ENCODE measurements at regions not wholly inside any gene's neighbourhood (a gene's known extent, or its start where the extent isn't known, plus 50 kb on each side); places are given as distances from the start of the nearest gene placed in this dataset.

DNA sequence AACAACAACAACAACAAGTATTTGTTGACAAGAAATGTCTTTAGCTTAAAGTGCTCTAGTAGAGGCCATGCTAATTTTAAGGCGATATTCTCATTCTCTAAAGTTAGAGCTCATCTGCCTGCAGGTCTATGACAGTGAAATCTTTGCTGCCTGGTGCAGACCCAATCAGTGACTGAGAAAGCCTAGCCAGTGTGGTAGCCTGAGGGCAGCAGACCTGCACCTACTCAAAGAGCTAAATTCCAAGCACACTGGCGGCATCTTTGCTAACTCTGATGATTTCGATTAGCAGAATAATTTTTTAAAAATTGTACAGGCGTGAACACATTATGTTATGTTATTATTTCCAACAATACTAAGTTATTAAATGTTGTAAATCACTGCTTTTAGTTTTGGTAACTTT is 228.8 kb upstream of the RGMA start:
- no peak for DNase-seq (ENCODE audit: low read depth)

DNA sequence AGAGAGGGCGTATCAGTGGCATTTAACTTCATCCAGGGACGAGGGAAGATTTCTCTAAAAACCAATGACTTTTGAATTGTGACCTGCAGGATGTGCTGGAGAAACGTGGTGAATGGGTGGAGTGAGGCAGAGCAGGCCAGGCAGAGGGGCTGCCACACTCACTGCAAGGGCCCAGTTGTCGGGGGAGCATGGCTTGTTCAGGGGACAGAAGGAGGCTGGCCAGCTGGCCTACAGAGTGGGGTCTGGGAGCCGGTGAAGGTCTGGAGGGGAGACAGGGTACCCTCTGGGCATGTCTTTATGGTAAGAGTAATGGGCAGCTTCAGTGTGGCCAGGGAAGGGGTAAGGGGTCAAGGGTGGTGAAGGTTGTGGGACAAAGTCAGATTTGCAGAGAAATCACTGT is 225.2 kb upstream of the RGMA start:
- DNase-seq (ENCODE audit: low read depth): no peak

DNA sequence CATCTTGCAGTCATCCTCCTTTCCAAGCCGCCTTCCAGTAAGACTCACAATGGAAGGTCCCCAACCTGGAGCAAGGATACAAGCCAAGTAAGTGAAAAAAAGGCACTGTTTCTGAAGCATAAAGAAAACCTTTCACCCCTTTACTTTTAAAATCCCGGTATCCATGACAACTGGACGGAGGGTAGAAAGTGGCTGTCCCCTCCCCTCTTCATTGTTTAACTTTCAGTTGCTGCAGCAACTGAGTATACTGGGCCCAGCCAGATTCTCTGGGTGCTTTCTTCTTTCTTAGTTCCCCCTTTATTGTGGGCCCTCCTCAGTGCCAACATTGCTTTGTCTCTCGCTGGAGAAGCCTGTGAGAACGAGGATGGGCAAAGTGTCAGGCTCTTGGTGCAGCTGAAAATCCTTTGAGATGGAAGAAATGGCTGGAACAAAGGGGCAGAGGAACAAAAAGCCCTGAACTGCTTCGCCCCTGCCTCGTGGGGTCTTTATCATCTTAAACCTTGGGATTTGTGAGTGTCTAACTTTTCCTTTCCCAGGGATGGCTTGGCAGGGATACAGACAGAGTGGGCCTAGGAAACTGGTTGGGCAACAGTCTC is 224.0 kb upstream of the RGMA start:
- DNase-seq (ENCODE audit: low read depth): no peak

DNA sequence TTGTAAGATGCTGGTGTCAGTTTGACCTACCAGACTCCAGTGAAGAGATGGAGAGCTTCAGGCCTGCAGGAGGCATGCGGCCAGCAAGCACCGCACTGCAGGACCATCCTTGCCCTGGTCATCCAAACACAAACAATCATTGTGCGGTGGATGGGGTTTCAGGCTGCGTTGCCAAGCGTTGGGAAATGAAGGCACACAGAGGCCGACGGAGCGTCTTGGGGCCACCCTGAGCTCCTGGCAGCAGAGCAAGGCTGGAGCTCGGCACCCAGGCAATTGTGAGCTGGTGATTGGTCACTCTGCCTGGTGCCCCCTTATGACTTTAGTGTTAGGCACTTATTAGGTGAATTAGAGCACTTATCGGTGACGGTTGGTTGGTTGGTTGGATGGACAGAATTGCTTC is 222.6 kb upstream of the RGMA start:
- no peak for DNase-seq (ENCODE audit: low read depth)

DNA sequence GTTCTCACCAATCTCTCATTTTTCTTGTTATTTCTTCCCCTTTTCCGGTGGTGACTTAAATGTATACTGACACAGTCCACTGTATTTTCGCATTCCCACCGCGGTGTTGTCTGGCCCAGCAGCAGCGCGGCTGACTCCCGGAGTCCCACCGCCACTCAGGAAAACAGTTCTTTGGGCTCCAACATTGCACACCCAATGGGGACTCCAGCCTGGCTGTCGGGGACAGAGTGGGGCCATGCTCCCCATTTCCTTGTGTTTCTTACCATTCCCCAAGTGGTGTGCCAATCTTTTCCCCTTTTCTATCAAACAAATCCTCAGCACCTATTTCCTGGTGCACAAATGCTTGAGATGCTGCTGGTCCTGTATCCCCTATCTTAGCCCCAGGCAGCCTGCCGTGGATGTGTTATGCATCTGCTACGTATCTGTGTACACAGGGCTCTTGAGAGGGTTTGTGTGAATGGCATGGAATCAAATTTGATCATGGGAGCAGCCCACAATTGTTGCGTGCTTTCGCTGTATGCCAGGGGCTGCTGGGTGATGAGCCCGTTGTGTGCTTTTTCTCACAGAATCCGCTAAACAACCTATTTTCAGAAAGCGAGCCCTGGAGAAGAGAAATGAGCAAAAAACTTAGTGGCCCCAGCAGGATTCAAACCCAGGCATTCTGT is 219.1 kb upstream of the RGMA start:
- no peak for DNase-seq (ENCODE audit: low read depth)

DNA sequence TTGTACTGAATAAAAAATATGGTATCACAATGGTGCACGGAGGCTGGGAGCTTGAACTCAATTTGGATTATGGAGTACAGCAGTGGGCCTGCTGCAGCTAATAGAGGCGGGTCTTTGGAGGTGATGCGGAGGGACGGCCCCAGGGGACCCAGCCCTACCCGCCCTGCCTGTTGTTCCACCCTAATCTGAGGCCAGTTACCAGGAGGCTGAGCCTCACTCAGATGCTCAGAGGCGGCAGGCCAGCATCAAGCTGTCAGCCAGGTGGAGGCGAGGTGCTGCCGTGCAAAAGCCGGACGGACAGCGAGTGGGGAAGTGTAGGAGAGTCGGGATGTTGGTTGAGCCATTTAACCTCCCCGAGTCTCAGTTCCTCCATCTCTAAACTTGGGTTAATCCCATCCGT is 218.5 kb upstream of the RGMA start:
- DNase-seq (ENCODE audit: low read depth): no peak

DNA sequence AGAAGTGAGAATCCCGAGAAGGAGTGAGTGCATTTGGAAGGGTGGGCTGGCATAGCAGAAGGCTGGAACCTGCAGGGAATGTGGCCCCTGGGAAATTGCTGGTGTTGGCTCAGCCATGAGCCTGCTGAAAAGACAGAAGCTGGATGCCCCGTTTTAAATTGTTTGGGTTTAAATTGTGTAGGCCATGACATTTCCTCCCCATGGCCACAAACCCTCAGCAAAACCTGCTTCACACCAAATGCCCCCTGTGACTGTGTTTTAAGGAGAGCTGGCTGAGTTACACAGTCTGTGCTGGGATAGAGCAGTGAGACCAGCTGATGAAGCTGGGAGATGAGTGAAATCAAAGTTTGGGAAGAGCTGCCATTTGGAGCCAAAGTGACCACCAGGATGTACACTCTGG is 216.3 kb upstream of the RGMA start:
- DNase-seq (ENCODE audit: low read depth): no peak

DNA sequence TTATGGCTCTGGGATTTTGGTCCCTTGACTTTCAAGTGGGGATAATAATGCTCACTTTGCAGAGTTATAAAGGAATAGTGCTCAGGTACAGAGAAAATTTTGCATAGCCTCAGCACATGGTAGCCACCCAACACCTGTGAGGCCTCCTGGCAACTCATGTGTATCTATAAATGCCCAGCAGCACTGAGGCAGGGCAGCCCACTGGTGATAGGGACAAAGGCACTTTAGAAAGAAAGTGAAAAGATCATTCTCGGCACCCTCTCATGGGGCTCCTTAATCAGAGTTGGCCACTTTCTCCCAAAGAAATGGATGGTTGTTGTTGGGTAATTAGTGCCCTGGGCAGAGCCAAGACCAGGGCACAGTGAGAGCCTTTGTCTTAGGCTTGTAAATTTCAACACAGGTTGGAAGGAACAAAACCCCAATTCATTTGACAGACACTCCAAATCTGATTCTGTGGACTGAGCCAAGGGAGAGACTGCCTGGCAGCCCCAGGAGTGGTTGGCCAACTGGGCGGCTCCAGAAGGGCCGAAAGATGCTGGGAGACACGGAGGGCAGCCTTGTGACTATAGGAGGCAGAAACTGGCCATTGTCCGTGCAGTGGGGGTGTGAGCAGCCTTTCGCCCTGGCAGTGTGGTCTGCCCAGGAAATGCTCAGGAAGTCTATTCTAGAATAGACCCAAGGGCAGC is 213.2 kb upstream of the RGMA start:
- DNase-seq (ENCODE audit: low read depth): no peak

DNA sequence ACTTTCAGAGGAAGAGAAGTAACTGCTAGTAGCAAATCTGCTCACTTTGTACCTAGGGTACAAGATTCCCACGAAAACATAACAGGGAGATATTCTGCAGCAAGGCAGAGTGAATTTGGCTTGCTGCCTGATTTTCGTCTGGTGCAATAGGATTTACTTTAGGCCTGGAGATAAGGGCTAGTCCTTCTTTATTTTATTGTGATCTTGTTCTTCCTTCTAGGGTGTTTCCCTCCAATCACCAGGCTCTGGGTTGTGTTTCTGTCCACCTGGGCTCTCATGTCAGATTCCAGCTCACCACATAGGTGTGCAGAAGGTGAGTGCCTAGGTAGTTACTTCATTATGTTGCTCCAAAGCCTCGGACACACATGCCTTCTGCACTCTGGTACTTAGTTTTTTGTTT is 211.8 kb upstream of the RGMA start:
- no peak for DNase-seq (ENCODE audit: low read depth)

DNA sequence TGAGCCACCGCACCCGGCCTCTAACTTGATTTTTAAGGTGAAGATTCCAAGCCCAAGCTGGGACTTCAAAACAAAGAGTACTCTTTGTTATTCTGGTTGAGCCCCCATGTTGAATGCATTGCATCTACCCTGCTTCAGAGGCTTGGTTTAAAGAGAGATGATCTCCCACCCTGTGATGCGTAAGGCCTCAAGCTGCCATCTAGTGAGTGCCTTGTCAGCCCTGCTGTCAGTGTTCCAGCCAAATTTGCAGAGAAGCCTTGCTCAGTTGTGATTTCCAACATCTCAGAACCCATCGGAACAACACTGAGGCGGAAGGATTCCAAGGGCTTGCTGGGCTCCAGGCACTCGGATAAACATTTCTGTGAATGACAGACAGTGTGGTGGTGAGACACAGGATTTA is 210.7 kb upstream of the RGMA start:
- DNase-seq (ENCODE audit: low read depth): no peak

DNA sequence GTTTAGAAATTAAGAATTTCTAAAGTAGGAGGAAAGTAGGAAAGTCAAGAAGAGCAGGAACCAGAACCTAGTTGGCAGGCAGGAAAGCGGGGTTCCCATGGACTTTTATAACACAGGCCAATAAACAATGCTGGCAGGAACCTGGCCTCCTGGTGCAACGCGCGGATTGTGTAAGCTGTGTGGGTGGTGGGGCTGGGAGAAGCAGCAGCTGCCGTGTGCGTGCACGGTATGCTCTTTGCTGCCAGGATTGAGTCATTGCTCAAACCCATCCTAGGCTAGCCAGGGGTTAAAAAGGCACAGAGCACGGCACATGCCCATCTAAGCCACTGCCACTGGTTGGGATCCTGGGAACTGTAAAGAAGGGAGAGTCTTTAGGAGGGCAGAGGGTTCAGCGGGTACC is 209.9 kb upstream of the RGMA start:
- no peak for DNase-seq (ENCODE audit: low read depth)

DNA sequence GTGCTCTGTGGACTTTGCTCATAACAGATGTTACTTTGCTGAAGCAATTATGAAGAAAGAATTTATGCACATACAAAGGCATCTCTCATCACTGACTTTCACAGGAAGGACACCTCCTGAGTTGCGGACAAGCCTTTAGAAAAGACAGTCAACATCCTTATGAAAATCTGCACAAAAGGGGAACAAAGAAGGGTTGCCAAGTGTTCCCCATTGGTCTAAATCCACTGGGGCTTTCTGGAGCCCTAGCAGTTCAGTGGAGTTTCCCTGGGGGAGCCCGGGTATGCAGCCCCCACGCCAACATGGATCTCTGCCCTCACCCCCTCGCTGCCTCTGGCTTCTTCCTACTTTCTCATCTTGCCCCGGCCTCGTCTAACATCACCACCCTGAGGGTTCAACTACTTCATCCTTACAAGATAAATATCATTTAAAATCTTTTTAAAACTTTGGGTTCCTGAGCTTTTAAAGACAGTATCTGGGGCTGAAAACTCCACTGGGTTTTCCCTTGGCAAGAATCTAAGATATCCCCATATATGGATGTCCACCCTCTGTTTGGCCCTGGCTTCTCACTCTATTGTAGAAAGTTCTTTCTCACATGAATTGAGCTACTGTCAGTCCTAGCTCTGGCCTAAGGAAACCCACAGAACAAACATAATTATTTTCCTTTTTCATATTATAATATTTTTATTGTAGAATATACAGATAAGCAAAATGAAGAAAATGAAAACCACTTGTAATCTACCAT is 207.9 kb upstream of the RGMA start:
- no peak for DNase-seq (ENCODE audit: low read depth)

DNA sequence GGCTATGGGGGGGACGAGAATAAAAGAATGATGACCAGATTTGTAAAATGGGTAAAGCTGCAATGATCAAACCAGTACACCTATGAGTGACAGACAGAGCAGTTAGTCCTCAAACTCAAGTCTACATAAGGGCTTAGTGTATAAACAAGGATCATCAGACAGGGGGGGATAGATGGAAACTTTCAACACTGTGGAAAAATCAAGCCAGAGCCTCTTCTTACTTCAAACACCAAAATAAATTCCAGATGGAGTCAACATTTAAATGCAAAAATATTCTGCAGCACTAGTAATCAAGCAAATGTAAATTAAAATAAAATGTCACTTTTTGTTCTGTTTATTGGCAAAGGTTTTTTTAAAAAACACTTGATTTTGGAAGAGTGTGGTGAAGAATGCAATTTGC is 205.9 kb upstream of the RGMA start:
- no peak for DNase-seq (ENCODE audit: low read depth)

DNA sequence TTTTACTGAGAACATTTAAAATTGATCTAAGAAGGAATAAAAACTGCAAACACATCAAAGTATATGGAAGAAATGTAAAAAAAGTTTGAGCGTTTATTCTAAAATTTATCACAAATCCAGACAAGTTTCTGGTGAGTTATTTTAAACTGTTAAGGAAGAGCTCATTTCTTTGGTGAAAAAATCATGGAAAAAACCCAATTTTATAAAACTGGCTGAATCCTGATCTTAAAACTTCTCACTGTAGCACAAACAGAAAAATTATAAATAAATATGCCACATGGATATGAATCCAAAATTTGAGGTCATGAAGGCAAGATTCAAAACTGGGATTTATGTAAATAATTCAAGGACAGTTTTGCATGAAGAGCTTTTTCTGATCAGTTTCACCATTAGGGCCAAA is 205.1 kb upstream of the RGMA start:
- no peak for DNase-seq (ENCODE audit: low read depth)

DNA sequence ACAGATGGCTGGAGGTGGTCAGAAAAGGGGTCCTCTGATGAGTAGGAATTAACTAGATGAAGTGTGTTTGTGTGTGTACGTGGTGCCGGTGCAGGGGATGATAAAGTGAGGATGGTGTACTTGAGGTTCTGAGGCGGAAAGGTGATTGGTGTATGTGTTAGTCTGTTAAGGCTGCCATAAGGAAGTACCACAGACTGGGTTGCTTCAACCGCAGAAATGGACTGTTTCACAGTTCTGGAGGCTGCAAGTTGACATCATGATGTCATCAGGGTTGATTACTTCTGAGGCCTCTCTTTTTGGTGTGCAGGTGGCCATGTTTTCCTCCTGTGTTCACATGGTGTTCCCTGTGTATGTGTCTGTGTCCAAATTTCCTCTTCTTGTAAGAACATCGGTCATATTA is 202.4 kb upstream of the RGMA start:
- no peak for DNase-seq (ENCODE audit: low read depth)

DNA sequence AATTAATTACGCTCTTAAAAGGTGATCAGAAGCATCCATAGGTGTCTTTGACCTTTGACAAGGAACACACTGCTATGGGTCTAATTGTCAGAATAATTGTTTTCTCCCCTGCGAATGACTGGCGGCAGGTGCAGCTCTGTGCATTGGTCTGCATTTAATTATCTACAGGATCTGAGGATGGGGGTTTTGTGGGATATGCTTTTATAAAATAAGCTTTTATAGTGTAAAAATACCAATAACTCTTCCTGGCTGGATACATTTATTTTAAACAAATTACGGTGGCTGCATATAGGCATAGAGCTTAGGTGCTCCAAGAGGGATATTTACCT is 201.6 kb upstream of the RGMA start:
- no peak for DNase-seq (ENCODE audit: low read depth)

DNA sequence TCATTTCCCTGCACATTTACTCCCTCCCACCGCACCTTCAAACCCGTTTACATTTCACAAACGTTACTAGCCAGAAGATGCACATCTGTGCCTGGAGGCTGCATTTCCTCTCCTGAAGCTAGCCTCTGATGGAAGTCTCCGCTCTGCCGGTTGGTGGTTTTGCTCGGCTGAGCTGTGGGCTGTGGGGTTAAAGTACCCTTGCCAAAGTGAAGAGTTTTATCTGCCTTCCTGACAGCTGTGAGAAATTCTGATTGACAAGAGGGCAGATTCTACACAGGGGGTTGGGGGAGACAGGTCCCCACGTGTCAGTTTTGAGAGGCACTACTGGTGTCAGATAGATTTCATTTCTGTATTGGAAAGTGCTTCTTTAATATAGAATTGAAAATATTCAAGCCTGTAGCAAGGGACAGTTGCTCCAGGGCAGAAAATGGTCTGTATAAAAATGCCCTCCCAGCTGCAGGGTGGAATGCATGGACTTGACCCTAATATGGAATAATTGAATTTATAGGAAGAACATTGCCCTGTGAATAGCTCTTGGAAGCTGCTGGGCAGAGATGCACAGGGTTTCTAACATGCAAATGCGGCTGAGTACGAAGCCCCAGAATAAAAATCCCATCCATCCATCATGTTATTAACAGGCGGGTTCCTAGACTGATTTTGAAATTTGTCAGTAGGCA is 201.1 kb upstream of the RGMA start:
- no peak for DNase-seq (ENCODE audit: low read depth)

DNA sequence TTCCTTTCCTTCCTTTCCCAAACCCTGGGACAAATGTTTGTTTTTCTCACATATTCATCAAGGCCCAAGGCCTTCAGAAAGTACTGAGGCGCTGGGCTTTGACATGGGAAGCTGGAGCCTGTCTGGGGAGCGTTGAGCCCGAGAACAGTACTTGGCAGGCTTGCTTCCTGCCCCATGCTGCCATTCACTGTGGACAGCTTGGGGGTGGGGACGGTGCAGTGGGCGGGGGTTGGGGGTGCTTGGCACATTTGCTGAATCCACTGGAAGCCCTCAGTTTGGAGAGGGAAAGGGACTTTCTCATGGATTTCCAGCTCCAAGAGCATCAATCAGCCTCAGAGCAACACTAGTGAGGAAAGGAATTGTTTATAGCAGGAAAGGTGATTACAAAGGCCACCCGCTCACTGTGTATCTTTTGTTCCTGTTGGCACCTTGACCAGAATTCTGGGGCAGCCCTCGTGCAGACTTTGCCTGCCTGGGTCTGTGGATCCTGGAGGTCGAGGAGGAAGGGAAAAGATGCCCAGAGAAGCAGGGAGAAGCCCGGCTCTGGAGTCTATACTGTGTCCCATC is 199.8 kb upstream of the RGMA start:
- DNase-seq (ENCODE audit: low read depth): no peak

DNA sequence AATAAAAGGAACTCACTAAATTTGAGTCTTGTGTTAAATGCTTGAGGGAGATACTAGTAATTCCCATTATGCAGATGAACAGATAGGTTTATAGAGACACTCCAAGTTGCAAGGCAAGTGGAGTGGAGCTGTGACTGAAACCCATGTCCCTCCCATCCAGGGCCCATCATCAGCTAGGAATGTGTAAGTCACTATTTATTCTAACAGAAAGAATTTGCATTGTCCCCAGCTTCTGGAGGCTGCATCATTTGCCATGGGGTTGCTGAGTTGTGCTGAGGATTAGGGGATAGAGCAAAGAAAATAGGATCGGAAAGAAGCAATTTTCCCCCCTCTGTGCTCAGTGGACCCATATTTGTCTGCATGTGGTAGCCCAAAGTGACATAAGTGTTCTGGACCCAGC is 197.4 kb upstream of the RGMA start:
- no peak for DNase-seq (ENCODE audit: low read depth)

DNA sequence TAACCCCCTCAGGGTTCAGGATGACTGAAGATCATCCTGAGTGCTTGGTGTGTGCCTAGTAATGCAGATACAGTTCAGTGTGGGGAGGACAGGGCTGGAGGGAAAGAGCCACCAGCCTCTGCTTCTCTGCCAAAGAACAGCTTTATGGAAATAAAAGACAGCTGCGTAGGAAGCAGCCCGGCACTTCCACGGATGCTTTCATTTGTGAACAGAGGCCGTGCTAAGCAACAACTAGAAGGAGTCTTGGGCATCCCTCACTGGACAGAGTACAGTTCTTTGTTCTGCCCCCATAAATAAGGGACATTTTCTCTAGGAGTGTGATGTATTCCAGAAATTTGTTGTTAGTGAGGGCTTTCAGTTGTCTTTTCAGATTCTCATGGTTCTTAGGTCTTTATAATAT is 194.8 kb upstream of the RGMA start:
- no peak for DNase-seq (ENCODE audit: low read depth)

DNA sequence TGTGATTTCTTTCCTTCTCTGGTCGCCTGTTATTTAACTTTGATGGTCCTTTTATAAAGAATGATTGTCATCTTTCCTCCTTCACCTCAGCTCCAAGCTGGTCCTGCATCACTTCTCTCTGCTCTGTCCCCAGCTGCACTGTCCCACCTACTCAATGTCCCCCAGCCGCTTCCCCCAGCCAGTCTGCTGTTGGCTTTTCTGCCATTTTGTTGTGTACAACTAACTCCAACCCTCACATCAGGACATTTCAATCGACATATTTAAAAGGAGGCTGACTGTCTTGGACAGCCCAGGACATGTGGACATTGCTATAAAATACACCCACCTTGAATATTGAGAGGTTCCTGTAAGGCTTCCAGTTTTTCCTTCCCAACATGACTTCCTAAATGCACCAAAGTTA is 193.8 kb upstream of the RGMA start:
- no peak for DNase-seq (ENCODE audit: low read depth)

DNA sequence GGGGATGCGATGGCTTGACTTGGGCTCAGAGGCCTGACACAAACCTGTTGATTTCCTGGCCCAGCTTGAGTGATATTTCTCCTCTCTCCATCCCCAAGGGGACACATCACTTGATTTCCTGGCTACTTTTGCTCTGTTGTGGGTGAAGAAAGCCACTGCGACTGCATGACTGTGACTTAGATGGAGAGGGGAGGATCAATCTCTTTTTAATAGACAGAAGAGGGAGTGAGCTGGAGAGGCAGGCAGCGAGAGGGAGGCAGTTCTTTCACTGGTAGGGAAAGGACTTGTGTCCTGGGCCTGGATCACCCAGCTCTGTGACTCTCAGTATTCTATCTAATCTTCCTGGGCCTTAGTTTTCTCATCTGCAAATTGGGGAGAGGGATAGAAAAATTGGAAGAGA is 189.8 kb upstream of the RGMA start:
- DNase-seq (ENCODE audit: low read depth): no peak
